ENCODE measurements at regions not wholly inside any gene's neighbourhood (a gene's known extent, or its start where the extent isn't known, plus 50 kb on each side); places are given as distances from the start of the nearest gene placed in this dataset.

DNA sequence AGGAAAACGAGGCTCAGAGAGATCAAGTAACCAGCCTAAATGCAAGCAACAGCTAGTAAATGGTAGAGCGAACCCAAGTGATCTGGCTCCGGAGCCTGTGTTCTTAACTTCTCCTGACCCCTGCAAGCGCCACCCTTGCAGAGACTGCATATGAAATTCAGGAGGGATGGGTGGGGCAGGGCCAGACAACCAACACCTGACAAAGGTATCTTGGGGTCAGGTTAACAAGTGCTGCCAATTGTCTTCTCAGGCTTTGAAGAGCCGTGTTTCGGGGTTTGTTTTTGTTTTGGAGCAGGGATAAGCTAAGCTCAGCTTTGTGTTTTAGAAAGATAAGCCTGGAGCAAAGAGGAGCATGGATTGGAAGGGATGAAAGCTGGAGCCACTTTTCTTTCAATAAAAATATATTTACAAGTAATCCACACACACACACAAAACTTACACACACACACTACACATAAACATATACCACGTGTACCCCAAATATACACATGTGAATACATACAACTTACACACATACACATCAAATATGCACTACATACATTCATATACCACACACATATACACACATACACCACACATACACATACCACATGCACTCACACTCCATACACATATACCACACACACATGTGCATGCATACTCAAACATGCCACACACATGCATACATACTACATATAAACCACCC lies 722.0 kb downstream of the DIAPH3 start:
- DNase-seq, result no peak

DNA sequence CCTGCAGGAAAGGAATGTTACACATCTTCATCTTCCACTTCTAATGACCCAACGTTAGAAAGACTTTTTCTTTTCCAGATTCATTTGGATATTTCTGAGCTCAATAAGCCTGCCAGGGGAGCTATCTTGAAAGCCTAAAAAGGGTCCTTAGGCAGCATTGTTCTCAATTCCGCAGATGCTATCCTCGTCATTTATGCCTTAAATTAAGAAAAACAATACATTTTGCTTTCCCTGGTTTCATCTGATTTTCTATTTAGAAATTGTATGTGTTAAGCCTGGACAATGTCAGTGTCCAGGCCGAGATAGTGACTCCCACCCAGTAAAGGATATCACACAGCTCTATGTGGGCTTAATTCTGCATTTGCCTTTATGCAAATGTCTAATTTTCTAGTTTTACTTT lies 721.3 kb downstream of the DIAPH3 start:
- DNase-seq, result peak; percentile 20

DNA sequence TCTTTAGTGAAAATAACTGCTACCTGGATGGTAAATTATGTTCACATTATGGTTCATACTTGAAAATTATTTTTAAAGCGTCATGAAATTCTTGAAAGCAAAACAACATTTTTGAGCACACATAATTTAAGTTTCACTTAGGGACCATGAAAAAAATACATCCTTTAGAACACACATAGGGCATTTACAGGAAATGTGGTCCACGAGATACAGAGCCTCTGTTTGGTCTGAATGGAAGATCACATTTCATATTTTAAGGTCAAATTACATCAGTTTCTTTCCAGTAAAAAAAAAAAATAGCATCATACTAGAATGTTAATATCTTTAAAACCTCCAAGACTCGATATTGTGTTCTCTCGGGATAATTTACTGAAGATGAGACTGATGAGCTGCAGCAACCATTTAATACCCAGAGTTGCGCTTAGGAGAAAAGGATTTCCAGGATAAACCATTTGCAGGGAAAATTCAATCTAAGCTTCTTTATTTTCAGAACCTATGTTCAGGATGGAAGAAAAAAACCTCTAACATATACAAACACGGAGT lies 720.7 kb downstream of the DIAPH3 start:
- peak; percentile 94 for DNase-seq

DNA sequence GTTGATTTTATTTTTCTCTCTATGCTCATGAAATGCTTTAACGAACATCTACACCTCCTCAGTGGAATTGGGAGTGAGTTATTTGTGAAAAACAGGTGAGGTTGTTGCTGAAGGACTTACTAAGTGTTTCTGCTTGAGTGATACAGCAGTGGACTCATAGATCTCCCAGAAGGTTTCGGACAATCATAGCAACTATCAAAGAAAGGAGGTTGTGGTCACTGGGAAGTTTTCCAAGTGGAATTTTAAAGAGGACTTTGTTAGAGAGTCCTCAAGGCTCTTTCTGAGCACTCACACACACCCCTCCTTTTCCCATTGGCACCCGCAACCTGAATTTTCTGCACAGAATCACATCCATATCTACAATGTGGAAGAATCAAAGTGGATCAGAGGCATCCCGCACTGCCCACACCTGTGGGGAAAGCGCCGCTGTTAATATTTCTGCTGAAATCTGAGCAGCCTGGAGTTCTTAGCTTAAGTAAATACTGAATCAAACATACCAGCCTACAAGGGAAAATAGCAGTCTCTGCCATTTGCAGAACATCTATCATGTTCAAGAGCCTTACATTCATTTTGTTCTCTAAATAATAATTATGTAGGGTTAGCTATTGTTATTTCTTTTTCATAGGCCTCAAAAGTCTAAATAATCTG lies 719.4 kb downstream of the DIAPH3 start:
- DNase-seq, result peak; percentile 72

DNA sequence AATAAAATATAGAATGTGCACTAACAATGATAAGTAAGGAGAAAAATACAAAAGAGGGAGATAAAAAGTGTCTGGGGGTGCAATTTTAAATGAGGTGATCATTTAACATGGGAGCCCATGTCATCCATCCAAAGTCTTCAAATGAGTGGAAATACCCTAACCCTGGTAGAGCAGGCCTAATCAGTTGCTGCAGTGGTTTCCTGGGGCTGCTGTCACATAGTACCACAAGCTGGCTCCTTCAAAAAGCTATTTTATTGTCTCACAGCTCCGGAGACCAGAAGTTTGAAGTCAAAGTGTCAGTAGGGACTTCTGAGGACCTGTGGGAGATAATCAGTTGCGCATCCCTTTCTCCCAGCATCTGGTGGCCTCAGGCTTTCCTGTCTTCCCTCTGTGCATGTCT lies 717.9 kb downstream of the DIAPH3 start:
- no peak for DNase-seq

DNA sequence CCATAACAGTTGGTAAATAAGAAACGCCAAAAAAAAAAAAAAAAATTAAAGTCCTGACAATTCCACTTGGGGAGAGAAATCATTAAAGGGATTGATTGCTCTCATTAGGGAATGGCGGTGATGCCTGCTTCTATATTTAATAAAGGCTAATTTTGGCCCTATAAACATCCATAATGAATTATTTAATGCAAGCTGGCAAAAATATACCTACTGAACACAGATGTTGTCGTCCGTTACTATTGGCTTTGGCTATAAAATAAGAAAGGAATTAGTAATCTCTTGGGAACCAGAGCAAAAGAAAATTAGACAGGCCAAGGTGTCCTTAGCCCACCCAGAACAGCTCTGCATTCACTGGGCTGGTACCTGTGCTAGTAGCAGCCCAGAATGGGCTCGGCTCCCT lies 717.3 kb downstream of the DIAPH3 start:
- no peak for DNase-seq

DNA sequence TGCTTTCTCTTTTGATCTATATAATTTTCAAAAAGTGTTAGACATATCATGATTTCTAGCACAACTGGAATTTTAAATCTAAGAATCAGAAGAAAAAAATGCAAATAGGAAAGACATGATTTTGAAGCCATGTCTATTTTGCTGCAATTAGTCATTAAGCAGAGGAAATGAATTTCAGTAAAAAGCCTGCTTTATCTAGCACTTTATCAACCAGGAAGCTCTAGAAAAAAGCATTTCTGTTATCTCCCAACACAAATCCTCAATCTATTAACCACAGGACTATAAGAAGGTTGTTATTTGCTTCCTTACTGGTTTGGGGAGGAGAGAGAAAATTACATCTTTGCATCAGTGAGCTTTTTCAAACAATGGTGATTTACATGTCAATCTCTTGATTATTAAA lies 716.7 kb downstream of the DIAPH3 start:
- no peak for DNase-seq

DNA sequence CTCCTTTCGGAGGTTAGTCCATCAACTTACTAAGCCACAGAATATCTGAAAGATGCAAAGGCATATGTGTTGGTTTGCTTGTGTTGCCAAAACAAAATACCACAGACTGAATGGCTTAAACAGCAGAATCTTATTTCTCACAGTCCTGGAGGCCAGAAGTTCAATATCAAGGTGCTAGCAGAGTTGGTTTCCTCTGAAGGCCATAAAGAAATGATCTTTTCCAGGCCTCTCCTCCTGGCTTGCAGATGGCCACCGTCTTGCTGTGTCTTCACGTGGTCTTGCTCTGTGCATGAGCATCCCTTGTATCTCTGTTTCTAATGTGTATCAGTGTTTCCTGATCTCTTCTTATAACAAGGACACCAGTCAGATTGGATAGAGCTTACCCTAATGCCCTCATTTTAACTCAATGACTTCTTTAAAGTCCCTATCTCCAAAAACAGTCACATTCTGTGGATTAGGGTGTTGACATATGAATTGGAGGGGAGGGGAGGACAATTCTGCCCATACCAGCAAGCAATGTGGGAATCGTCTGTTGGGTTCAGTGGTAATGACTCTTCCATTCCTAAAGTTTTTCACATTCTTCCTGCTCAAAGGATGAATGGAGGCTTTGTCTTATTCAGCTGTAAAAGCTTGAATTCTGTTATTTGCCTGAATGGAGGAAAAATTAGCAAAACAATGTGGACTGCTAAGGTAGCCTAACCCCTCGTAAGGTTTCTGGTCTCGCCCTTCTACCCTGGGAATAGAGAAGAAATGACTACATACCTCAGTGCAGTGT lies 715.7 kb downstream of the DIAPH3 start:
- no peak for DNase-seq

DNA sequence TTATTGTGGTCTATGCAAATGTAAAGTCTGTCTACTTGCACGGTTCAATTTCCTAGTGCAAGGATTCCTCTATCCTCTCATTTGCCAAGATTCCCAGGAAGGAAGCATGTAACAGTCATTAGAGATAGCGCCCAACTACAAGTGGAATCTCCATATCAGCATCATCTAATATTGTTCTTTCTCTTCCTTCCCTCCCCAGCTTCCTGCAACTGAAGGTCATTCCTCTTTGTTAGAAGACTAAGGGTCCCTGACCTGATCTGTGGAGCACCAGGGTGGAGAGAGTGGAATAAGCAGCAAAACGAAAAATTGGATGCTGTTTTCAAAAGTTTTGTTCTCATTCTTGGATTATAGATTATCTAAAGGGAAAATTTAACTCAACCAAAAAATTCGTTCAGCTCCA lies 714.0 kb downstream of the DIAPH3 start:
- DNase-seq, result peak; percentile 75

DNA sequence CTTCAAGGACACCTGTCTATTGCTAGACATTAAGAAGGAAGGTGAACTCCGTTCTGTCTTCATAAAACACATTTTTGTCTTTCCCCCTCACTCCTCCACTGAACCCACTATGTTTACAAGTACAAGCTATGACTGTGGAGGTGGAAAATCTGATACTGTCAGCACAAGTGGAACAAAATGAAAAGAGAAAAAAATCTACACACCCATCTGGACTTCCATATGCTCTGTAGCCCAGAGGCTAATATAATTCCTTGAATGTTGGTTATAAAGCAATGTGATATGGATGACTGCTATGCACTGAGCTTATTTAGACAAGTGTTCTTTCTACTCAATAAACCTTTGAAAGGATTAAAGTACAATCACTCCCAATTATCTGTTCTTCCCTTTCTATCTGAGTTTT lies 713.5 kb downstream of the DIAPH3 start:
- peak; percentile 99 for DNase-seq

DNA sequence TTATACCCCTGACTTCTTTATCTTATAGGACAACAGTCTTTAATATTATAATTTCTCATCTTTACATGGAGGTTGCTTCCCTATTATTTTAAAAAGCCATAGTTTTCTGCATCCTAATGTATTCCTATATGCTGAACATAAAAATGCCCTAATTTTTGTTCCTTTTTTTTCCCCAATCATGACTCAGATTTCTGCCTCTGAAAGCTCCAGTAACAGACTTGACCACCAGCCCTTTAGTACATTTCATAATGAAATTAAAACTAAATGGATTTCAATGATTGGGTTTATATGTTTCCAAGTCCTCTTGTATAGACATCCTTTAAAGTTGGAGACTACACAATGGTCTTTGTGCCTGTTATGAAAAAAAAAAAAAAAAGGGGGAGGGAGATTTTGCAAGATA lies 712.5 kb downstream of the DIAPH3 start:
- DNase-seq, result no peak

DNA sequence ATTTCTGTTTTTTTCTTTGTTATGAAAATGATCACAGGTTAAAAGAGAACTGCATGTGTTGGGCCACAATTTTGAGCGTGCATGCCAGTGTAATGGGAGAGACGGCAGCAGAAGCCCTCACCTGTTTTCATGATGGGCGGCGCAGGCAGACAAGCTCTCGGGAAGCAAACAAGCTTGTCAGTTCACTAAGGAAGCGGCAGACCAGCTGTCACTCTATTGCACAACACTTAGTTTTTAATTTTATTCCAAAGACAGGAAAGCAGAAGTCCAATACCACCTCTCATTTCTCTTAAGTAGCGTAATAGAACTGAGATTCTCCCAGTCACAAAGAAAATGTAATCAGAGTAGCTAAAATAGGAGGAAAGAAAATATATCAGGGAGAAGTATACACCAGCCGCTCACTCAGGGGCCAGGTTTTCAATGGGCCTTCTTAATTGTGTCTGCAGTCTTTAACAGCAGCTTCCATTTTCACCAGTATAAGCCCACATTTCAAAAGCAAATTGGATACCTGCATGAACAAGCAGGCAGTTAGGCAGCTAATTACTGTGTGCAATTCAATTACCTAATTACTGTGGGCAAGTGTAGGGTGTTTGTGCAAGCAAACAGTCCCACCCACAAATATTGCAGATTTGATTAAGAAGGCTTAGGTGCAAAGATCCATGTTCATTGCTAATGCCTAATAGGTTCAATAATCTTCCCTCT lies 711.4 kb downstream of the DIAPH3 start:
- peak; percentile 99 for DNase-seq

DNA sequence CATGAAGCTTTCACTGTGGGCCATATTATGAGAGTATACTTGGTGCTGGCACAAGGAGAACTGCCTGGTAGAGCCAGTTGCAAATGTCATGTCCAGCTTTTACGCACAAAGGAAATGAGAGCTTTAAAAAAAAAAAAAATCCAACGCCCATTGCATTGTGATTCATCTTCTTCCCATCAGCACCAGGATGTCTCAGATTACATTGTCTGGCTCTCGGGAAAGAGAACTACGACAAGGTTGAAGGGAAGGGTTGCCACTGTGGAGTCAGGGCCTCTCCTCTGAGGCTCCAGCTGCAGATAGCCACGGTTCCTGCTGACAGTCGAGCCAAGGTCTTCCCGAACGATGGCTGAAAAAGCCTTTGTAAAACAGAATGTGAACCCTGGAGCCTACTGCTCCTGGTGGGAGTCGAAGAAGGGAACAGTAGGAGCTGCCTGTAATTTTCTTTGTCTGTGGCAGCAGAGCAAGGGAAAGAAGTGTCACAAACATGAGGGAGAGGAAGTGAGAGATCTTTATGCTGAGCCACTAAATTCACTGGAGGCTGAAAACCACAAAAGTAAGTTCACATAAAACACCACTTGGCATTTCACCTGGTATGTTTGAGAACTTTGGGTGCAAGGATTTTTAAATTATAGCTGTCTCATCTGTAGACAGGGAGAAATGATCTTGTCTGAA lies 704.7 kb downstream of the DIAPH3 start:
- DNase-seq, result peak; percentile 47

DNA sequence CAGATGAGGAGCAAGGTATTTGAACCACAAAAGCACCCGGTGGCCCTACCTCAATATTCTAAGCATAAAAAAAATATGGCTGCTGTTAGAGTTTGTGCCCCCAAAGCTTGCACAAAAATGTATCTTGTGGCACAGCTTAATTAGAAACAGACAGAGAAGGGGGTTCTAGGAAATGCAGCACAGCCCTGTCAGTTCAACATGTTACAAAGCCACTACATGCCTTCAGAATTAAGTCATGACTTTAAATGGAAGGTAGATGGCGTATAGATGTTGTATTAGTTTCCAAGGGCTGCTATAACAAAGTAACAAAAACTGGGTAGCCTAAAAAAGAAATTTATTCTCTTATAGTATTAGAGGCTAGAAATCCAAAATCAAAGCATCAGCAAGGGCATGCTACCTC lies 703.8 kb downstream of the DIAPH3 start:
- no peak for DNase-seq

DNA sequence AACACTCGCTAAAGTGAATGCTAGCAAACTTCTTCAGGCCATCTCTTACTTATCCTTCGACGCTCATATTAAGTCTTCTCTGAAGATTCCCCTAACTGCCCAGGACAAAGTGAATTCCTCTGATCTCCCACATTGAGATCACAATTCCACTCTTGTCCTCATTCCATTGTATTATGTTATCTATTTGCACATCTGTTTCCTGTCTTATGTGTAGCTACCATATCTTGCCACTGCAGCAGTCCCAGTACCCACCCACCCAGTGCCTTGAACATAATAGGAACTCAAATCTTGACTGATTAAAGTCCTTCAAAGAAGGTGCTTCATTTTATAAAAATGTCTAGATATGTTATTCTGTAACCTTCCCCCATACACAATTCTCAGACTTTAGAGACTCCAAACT lies 702.3 kb downstream of the DIAPH3 start:
- DNase-seq, result no peak

DNA sequence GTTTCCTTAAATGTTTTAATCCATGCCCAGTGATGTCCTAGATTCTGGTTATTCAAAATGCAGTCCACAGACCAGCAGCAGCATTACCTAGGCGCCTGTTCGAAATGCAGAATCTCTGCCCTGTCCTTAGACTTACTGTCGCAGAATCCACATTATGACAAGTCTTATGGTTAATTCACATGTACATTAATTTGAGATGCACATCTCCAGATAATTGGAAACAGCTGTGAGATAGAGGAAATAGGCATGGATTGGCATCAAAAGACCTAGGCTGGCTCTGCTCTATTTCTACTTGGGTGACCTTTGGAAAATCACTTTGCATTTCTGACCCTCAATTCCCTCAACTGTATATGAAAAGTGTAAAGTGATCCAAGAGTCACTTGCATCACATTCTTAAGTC lies 700.7 kb downstream of the DIAPH3 start:
- no peak for DNase-seq

DNA sequence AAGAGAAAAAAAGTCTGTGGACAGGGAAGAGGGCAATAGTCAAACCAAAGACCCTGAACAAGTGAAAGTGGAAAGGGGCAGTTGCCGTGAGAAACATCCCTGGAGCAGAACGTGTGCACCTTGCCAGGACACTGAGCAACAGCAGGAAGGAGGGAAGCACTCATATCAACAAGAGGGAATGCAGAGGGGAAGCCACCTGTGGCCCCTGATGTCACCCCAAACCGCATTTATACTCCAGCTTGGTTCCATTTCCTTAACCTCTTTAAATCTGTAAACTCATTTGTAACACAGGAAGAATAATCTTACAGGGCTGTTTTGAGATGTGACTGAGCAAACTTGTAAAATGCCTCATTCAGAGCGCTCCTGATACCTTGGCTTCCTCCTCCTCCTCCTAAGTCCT lies 698.8 kb downstream of the DIAPH3 start:
- DNase-seq, result no peak

DNA sequence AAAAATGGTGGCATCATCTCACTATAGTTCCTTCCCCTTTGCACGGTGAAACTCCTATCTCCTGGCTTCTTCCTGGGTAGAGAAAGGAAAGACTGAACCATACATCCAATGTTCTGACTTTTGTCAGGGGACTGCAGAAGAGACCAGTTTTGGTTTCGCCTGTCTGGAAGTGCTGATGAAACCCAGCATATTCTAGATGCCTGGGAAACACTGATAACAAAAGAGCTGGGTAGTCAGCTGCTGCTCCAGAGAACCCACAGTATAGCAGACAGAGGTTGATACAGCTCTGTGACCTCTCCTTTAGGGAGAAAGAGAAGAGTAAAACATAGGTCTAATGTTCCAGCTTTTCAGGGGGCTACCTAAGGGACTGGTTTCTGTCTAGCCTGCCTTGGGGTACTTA lies 695.3 kb downstream of the DIAPH3 start:
- no peak for DNase-seq

DNA sequence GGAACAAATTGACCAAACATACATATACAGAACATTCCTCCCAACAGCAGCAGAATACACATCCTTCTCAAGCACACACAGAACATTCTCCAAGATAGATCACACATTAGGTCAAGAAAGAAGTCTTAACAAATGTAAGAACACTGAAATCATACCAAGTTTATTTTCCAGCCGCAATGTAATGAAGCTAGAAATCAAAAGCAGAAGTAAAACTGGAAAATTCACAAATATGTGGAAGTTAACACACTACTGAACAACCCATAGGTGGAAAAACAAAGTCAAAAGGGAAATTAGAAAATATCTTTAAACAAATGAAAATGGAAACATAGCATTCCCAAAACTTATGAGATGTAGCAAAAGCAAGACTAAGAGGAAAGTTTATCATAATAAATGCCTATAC lies 692.6 kb downstream of the DIAPH3 start:
- no peak for DNase-seq

DNA sequence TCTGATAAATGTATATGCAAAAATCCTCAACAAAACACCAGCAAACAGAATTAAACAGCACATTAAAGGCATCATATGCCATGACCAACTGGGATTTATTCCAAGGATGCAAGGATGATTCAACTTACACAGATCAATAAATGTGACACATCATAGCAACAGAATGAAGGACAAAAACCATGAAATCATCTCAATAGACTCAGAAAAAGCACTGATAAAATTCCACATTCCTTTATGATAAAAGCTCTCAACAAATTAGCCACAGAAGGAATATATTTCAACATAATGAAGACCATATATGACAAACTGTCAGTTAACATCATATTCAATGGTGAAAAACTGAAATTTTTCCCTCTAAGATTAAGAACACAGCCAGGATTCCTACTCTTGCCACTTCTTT lies 691.6 kb downstream of the DIAPH3 start:
- DNase-seq, result no peak

DNA sequence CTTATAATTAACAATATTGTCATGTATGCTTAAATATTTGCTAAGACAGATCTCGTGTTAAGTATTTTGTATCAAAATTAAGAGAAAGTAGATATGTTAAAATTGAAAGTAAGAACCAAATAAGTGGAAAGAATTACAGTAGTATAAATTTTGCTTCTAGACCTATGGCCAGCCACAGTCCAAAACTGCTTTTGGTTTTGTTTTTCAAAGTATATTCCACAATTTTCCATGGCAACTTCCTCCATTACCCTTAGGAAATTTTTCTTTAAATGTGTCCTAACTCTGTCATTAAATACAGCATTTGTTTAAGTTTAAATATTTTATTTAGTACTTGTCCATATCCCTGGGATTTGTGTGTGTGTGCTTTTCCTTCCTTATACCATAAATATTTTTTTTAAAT lies 689.0 kb downstream of the DIAPH3 start:
- DNase-seq, result no peak

DNA sequence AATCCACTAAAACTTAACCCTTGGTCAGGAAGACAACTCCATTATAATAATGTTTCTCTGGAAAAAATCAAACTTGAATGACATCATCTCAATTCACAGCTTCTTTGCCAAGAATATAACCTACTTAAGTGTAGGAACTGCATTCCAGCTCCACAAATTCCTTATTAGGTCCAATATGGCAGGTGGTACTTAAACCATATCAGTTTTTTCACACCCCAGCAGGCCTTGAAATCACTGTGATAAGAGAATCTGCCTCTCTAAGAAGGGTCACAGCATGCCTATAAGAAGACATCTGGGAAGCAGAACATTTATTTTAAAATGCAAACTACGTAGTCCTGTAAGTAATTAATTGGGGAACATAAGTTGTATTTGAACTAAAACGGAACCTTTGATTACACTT lies 687.8 kb downstream of the DIAPH3 start:
- DNase-seq, result peak; percentile 40

DNA sequence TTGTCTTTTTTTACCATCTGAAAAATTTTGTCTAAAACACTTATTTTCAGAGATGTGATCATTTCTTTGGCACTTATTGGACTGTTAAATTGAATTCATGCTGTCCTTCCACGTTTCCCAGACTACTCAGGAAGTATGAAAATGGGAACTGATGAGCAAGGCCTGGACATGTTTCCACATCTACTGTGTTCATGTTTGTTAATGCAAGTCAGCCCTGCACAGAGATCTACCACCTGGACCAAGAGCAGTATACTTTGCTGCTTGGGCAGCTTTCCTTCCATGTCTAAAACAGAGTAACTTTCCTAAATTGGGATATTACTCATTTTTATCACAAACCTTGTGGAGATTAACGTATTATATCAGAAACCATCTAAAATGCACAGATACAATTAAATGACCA lies 687.4 kb downstream of the DIAPH3 start:
- DNase-seq, result peak; percentile 39

All from NCI-H2171 treated with DMSO at 0.1 percent for 48 hours (cell line).